Frontal cortex (tissue), 3 donors: ENCODE measurements at regions not wholly inside any gene's neighbourhood (a gene's known extent, or its start where the extent isn't known, plus 50 kb on each side); places are given as distances from the start of the nearest gene placed in this dataset.

ENCODE experiments used
- DNase-seq, 2 donors: peaks; one replicate each; pipeline ENCODE4 v3.0.0; 2012; ENCODE audit warnings: low spot score in 2 of 2
- FAIRE-seq: peaks from 2 replicates; lab custom pipeline; 2012; peaks lifted over from hg19 to GRCh38; lab: Jason Lieb, UNC
- donor health status: control.
- donor health status: control.
- donor health status: control.

DNA sequence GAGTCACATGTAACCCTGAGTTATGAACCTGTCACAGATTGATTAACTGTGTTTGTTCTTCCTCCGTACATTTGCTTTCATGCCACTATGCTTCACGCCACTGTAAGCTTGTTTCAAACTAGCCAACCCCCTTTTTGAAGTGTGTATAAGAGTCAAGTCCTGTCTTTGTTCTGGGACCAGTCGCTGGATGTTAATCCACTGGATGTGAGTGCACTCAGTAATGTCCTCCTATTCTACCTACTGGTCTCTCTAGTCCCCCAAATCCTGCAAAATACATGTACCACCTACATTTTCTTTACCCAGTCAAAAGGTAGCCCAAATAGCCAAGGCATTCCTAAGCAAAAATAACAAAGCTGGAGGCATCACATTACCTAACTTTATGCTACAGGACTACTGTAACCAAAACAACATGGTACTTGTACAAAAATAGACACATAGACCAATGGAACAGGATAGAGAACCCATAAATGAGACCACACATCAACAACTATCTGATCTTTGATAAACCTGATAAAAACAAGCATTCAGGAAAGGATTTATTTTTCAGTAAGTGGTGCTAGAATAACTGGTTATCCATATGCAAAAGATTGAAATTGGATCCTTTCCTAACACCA is 1139.1 kb upstream of the SEMA6A start:
- FAIRE-seq, result no peak
- DNase-seq, result no peak

DNA sequence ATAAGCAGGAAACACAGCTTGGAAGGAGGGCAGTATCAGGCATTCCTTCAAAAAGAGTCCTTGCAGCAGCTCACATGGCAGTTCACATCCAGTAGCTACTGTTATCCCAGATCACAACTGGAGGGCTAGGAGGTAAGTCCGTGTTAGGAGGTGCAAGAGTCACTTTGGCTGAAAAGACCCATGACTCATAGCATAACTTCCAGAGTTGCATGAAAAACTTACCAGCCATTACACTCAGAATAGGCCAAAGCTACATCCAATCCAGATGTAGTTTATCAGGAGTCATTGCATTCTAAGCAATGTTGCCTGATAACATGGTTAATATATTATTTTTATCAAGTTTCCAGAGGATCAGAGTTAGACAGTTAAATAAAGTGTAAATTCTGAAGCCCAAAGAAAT is 1126.4 kb upstream of the SEMA6A start:
- DNase-seq, result no peak
- FAIRE-seq, result no peak

DNA sequence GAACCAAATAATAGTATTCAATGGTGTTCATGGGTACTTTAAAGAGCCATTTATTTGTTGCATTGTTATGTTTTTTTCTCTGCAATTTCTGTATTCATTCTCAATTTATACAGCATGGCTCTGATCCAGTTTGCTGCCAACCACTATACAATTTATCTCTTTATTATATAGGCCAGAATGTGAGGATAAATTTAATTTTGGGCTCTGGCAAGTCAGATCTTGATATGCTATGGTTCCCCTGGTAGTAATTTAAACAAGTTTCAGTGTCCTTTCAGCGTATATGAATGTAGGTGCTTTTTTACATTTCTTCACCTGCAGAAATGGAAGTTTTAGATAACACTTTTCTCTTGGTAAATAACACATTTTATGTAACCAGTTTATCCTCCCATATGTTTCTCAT is 1118.0 kb upstream of the SEMA6A start:
- no peak for DNase-seq
- no peak for FAIRE-seq

DNA sequence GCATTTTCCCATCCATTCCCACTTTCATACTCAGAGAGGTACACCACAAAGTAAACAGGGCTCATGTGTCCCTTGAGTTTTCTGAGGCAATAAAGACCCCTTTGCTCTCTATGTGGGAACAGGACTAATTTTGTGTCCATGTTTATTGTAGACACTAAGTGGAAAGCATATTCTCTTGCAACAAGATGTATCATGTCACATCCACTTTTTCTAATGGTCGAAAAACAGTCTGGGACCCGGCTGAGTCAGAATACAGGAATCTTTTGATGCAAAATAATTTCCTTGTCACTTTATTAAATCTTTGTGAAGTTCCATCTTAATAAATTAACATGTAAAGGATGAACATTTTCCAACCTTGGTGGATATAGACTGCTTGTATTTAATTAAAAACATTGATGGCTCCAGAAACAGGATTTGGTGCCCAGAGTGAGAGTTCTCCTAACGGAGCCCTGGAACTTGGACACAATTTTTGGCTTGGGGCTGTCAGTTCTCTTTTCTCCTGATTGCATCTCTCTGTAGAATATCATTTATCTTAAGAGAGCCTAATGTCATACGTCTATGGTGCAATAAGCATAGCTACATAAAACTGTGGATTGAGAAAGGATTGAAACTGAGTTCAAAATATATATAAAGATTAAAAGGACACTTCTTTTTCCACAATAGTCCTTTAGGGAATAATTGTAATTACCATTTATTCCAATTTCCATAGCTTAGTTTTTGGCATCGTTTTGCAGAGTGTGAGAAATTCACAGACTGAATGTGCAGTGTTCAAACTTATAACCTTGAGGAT is 1116.7 kb upstream of the SEMA6A start:
- DNase-seq (no peak), FAIRE-seq (no peak)

DNA sequence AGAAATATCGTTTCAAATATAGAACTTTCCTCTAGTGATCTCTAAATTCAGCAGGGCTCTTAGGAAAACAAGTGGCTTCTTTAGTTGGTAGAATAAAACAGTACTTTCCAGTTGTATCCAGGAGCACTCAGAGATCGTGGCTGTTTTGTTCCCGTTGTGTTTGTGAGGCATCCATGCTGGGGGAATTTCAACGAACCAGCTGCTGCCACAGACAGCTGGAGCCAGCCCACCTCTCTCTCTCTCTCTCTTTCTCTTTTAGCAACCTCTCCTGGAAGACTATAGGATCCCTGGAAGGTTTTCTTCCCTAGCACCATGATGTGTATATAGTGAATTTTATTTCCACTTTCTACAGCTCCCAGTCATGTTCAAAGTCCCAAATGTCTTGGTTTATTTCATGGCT is 1116.0 kb upstream of the SEMA6A start:
- DNase-seq (no peak), FAIRE-seq (no peak)

DNA sequence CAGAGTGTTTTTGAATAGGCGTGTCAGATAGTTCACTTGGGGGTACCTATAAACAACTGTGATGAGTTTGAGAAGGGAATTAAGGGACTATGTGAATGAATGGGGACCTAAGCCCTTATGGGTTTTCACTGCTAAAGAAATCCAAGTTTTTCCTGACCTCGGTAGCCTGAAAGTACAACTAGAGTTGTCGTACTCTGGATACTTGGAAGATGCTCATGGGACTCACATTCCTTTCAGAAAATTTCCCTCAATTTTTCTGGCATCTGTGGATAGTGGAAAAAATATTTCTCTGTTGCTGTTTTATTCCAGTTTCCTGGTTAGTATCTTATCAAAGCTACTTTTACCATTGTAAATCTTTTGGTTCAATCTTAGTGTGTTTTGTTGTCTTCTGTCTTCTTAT is 1112.3 kb upstream of the SEMA6A start:
- DNase-seq (no peak), FAIRE-seq (no peak)

DNA sequence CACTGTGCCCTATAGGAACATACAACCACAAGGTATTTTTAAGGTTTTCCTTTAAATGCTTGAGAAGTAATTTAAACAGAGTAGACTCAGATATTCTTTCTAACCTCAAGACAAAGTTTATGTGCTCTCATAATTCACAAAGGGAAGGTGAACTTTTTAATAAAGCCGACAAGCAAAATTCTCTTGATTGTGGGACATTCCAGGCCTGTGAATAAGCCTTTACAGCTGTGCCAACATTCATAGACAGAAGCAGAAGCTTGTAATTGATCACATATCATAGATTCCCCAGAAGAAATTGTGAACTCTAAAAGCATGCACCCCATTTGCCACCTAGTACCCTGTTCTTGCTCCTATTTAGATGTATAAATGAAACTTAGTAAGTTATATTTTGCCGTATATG is 1107.8 kb upstream of the SEMA6A start:
- DNase-seq (no peak), FAIRE-seq (no peak)

DNA sequence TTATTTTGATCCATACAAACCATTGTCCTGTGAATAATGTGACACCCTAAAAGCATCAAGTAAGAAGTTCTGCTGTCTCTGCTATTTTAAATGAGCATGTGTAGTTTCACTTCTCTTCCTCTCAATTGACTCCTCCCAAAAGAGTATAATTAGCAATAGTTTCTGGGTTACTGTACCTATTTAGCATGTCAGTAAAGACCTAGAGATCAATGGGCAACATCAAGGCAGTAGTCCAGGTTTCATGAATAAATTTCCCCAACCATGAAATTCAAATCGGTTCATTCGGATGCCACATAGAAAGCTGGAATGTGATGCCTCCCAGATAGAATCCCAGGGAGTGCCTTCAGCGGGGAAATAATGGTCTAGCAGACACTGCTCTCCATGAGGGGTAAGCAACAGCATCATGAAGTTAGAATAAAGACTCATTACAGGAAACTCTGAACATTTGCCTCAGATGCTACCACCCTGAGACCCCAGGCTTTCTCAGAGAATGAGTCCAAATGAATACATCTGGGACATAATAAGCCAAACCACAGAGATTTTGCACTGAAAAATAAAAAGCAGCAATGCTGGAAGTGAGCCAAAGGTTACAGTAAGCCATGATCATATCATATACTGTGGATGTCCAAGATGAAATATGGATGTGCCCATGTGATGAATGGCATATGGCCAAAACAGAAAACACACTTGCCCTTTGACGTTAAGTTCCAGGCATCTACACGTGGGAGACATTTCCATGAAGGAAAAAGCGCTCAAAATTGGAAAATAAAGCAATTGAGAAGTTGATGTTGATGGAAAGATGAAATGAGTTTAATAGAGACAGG is 1107.0 kb upstream of the SEMA6A start:
- DNase-seq, result no peak

DNA sequence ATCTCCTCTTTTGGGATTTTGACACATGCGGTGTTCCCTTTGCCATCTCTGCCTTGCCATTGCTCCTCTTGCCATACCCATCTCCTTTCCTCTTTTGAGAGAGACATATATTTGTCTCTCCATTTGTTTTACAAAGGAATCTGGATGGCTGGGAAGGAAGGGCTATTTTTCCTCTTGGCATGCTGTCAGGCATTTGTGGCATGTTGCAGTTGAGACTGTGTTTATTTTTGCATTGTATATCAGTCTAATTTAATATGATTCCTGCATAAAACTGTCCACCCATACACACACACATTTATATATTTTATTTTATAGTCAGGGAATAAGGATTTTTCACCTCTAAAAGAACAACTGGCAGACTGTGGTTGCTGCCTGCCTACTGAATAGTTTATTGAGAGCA is 1105.8 kb upstream of the SEMA6A start:
- FAIRE-seq, result no peak

More for the DNA sequence above, 1107.0 kb upstream of the SEMA6A start:
- no peak for FAIRE-seq

DNA sequence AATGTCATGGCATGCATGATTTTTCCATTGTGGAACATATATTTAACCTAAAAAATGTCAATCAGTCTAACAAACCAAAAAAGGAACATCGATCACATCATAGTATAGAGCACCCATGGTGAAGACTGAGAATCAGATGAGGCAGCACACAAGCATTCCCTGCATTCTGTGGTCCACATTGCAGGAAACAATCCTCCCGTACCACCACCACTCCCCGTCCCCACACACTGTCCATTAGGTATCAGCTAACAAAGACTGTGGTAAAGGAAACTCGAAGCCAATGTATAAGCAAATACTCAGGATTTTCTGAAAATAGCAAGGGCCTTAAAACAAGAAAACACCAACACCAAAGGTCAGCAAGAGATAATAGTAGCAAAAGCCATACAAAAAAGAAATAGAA is 1104.4 kb upstream of the SEMA6A start:
- DNase-seq, result no peak

More for the DNA sequence above, 1105.8 kb upstream of the SEMA6A start:
- DNase-seq, result no peak

DNA sequence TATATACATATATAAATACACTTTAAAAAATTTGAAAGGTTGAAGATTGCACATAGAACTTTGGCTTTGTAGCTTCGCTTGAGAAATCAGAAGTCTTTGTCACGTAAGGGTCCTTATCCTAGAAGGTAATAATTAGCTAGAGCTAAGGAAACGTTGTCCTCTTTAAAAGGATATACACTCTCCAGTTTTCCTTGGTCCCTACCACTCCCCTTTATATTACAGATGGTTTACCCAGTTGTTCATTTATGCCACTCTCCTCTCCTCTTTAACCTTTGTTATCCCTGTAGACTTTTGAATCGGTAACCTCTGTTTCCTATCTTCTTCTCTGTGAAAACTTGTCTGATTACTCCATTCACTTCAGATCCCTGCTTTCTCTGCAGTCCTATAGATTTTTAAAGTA is 1101.0 kb upstream of the SEMA6A start:
- FAIRE-seq (no peak), DNase-seq (no peak)

More for the DNA sequence above, 1104.4 kb upstream of the SEMA6A start:
- FAIRE-seq, result no peak

DNA sequence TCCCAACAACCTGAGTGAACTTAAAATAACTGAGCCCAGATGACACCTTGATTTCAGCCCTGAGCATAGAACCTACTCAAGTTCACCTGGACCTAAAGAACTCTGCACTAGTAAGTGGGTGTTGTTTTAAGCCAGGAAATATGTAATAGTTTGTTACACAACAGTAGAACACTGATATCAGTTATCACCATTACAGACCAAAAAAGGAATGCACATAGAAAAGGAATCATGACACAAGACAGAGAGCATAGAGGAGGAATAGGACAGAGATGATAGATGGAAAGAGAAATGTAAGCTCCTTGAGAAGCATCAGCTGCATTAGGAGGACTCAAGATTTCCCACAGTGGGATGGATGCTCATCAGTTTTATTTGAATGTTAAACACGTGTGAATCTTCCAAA is 1096.9 kb upstream of the SEMA6A start:
- FAIRE-seq (no peak), DNase-seq (no peak)

DNA sequence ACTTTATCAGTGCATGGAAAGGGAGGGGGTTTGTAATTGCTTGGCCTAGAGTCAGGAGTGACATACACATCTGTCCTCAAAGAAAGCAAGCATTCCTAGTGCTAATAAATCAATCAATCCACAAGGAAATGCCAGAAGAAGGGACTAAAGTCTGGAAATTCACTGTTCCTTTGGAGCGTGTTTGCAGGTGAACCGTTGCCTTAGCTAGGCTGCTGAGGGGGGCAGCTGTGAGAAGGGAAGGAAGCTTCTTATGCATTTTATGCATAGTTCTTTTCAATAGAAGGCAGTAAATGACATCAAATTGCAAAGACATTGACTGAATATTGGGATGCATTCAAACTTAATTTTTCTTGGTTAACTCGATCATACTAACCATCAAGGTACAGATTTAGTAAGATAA is 1092.5 kb upstream of the SEMA6A start:
- DNase-seq (no peak), FAIRE-seq (no peak)

DNA sequence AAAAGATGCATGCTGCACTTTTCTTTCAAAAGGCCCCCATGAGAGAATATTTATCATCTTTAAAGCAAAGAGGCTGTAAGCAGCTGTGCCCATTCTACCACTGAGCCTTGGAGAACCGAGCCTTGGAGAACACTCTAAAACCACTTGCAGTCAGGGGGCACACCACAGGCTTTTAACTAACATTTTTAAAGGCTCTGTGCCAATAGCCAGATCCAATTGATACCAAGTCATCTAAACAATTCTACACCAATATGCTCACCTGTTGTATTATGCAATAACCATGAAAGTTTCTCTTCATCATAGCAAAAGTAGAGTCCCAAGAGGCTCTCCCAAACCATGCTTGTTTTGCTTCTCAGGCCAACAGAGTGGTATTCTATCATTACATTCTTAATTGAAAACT is 1090.5 kb upstream of the SEMA6A start:
- DNase-seq (no peak), FAIRE-seq (no peak)

DNA sequence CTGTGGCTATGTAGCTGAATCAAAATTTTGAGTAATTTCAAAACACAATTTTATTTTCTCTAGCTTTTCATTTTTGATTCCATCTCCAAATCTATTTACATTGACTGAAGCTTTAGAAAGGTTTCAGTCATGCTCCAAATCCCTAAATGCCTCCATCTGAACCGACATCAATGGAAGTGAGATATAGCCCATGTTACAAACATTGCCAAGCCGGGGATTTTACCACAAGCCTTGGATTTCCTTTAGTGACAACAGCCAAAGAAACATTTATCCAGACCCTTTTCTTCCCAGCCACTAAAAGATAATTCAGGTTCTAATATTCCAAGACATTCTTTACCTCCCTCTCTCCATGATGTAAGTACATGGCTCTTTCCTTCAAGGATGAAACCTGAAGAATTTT is 1087.7 kb upstream of the SEMA6A start:
- DNase-seq (no peak), FAIRE-seq (no peak)

DNA sequence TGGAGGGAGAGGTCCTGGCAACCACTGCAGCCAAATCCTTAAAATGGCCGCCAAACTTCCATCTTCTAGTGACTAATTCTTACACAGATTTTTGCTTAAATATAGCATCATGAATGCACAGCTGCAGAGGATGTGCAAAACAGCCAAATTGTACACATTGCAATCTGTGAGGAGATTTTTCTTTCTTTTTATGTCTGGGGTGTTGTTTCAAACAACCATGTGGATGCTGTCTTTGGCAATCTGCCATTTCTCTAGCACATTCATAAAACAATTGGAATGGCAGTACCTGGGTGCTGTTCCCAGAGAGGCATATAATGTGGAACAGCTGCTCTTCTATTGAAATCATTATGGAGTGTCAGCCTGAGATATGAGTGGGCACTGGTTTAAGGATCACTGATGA is 1082.9 kb upstream of the SEMA6A start:
- no peak for FAIRE-seq
- no peak for DNase-seq

DNA sequence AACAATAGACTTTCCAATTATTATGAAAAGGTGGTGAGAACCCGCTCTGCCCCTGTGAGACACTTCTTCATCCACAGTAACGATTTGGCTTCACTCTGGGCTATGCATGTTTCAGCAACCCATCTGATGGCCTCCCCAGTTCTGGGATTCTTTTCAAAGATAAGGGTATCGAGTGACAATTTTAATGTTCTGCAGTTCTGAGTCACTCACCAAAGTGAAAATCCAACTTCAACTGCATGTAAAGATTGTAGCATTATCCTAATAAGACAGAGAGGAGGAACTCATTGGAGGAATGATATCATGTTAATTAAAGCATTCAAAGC is 1078.3 kb upstream of the SEMA6A start:
- FAIRE-seq (no peak), DNase-seq (no peak)

DNA sequence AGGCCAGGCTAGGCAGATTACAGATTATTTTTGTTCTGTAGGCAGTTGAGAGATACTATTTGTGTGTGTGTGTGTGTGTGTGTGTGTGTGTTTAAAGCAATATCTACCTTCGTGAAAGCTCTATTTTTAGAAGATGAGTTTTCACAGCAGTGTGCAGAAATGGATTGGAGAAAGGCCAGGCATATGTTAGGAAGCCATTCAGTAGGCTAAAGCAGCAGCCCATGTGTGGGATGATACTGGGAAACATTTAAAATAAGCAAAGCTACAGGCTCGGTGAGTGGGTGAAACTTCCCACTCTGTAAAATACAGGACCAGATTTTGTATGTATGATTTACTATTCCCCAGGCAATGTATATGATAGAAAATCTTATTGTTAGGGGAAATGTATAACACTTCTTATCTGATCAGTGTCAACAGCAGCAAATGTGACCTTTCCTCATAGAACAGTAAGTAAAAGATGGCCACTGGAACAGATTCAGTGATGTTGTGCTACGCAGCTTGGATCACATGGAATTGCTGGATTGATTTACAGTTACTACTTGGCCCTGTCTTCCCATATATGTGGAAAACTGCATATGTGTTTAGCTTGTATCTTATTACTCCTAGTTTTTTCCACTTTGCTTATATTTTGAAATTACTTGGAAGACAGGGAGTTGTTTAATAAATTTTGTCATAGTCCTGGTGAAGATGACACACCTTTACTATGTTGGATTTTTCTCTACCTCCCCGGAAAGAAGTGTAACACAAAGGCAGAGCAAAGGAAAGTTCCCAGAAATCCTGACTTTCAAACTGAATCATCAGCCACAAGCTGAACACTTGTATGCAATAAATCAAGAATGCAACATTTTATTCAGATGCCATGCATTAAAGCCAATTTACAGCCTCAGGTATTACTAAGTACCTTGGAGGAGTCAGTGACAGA is 1077.7 kb upstream of the SEMA6A start:
- FAIRE-seq, result no peak
- DNase-seq, result no peak

DNA sequence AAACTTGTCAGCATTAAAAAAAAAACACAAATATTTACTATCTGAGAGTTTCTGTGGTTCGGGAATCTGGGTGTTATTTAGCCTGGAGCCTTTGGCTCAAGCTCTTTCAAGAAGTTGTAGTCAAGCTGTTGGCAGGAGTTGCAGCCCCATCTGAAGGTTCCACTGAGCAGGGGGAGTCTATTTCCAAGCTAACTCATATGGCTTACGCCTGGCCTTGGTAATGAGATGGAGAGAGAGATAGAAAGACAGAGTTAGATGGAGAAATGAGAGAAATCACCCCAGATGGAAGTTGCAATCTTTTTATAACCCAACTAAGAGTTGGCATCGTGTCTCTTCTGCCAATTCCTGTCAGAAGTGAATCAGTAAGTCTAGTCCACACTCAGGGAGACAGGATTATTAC is 1075.2 kb upstream of the SEMA6A start:
- FAIRE-seq (no peak), DNase-seq (no peak)

DNA sequence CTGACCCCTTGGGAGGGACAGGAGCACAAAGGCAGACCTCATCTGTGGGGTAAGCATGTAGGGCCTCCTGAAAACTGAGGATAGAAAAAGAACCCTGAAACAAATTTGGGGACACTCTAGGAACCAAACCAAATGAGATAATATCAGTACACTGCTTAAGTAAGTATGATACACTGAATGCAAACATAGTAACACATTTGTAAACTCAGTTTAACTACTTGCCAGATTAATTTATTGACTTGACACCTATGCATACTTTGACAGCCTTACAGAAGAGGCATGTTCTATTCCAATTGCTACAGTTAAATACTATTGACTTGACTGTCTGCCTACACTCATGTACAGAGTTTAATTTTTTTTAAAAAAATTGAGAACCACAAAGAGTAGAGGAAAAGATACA is 1070.8 kb upstream of the SEMA6A start:
- no peak for DNase-seq
- no peak for FAIRE-seq
